Right atrium auricular region (tissue), 2 donors: ENCODE measurements at regions not wholly inside any gene's neighbourhood (a gene's known extent, or its start where the extent isn't known, plus 50 kb on each side); places are given as distances from the start of the nearest gene placed in this dataset.

Experiments used
- DNase-seq: peaks from one replicate; pipeline ENCODE4 v3.0.0-alpha.2; 2019; ENCODE audit warnings: low spot score
- H3K27ac ChIP-seq, 2 donors: fragments of 200-600 bp; sonication (generic); 1 replicate in 1 of 2; 2 replicates in 1 of 2; pipeline ENCODE4 v1.5.1; 2016 to 2019
- H3K27me3 ChIP-seq, 2 donors: fragments of 200-600 bp; sonication (generic); one replicate each; pipeline versions ENCODE4 v1.5.1 to v1.6.0; 2017 to 2019
- H3K36me3 ChIP-seq: fragments of 200-600 bp; sonication (generic); one replicate; pipeline ENCODE4 v1.5.1; 2016
- H3K4me1 ChIP-seq, 2 donors: fragments of 200-600 bp; sonication (generic); one replicate each; pipeline versions ENCODE4 v1.5.1 to v1.6.0; 2017 to 2019
- H3K4me3 ChIP-seq, 2 donors: fragments of 200-600 bp; sonication (generic); 1 replicate in 1 of 2; 2 replicates in 1 of 2; pipeline ENCODE4 v1.5.1; 2017 to 2019; ENCODE audit warnings: mild to moderate bottlenecking in 1 of 2, moderate library complexity in 1 of 2
- H3K9me3 ChIP-seq, 2 donors: fragments of 200-600 bp; sonication (generic); one replicate each; pipeline ENCODE4 v1.5.1; 2019
- CTCF ChIP-seq, 2 donors: fragments of 200-600 bp; sonication (generic); IDR thresholded peaks; one replicate each; pipeline ENCODE4 v1.5.1; 2019; ENCODE audit warnings: antibody characterized with exemption in 2 of 2

- Histone ChIP-seq H3K27me3 (no peaks in the 10 kb centered on the region), H3K27ac (no peak overlapping the region), H3K36me3 (no peaks in the 10 kb centered on the region), H3K4me3 (no peak overlapping the region), H3K9me3 (peaks cover 0 to 15% of the 10 kb centered on the region in 2 donors), H3K4me1 (no peaks in the 10 kb centered on the region)
- TF ChIP-seq CTCF (IDR thresholded peaks at IDR 0.05), result no peak
- DNase-seq, result no peak
Measured at GRCh38 chr19:28155265-28155664, 1057.7 kb downstream of the UQCRFS1 start.

- no peaks in the 10 kb centered on the region for H3K36me3 ChIP-seq
- H3K27ac ChIP-seq, result no peak overlapping the region
- no peak for DNase-seq
- peaks cover 0 to 8% of the 10 kb centered on the region in 2 donors for H3K9me3 ChIP-seq
- H3K4me3 ChIP-seq, result no peak overlapping the region
- H3K4me1 ChIP-seq, result no peaks in the 10 kb centered on the region
- no peak for TF ChIP-seq CTCF (IDR thresholded peaks at IDR 0.05)
- H3K27me3 ChIP-seq, result no peaks in the 10 kb centered on the region
Measured at GRCh38 chr19:28154077-28154476, 1058.9 kb downstream of the UQCRFS1 start.

- H3K36me3 ChIP-seq, result no peaks in the 10 kb centered on the region
- TF ChIP-seq CTCF (IDR thresholded peaks at IDR 0.05), result no peak
- no peaks in the 10 kb centered on the region for H3K9me3 ChIP-seq
- H3K27me3 ChIP-seq, result no peaks in the 10 kb centered on the region
- H3K4me1 ChIP-seq, result no peaks in the 10 kb centered on the region
- no peak for DNase-seq
- H3K4me3 ChIP-seq, result no peak overlapping the region
- H3K27ac ChIP-seq, result no peak overlapping the region
Measured at GRCh38 chr19:28153123-28153522, 1059.8 kb downstream of the UQCRFS1 start.

- H3K36me3 ChIP-seq, result no peaks in the 10 kb centered on the region
- no peak overlapping the region for H3K4me3 ChIP-seq
- H3K4me1 ChIP-seq, result no peaks in the 10 kb centered on the region
- no peaks in the 10 kb centered on the region for H3K9me3 ChIP-seq
- TF ChIP-seq CTCF (IDR thresholded peaks at IDR 0.05), result no peak
- H3K27me3 ChIP-seq, result no peaks in the 10 kb centered on the region
- no peak overlapping the region for H3K27ac ChIP-seq
- no peak for DNase-seq
Measured at GRCh38 chr19:28152195-28152594, 1060.8 kb downstream of the UQCRFS1 start.

- DNase-seq, result no peak
- H3K4me1 ChIP-seq, result no peaks in the 10 kb centered on the region
- no peaks in the 10 kb centered on the region for H3K27me3 ChIP-seq
- no peak overlapping the region for H3K4me3 ChIP-seq
- H3K36me3 ChIP-seq, result no peaks in the 10 kb centered on the region
- H3K9me3 ChIP-seq, result no peaks in the 10 kb centered on the region
- H3K27ac ChIP-seq, result no peak overlapping the region
- no peak for TF ChIP-seq CTCF (IDR thresholded peaks at IDR 0.05)
Measured at GRCh38 chr19:28150129-28150528, 1062.8 kb downstream of the UQCRFS1 start.

GRCh38 chr19:28148554-28148953 is 1064.4 kb downstream of the UQCRFS1 start:
- no peaks in the 10 kb centered on the region for H3K27me3 ChIP-seq
- no peak overlapping the region for H3K27ac ChIP-seq
- H3K4me1 ChIP-seq, result no peaks in the 10 kb centered on the region
- H3K9me3 ChIP-seq, result no peaks in the 10 kb centered on the region
- DNase-seq, result no peak
- H3K36me3 ChIP-seq, result no peaks in the 10 kb centered on the region
- TF ChIP-seq CTCF (IDR thresholded peaks at IDR 0.05), result no peak
- no peak overlapping the region for H3K4me3 ChIP-seq
